Medulla oblongata (tissue), 1 donor: ENCODE measurements at regions not wholly inside any gene's neighbourhood (a gene's known extent, or its start where the extent isn't known, plus 50 kb on each side); places are given as distances from the start of the nearest gene placed in this dataset.
A peak's percentile ranks its signal among the peaks of the same experiment; 100 is the strongest.

Experiments used
- DNase-seq: peaks from one replicate; pipeline ENCODE4 v3.0.0-alpha.2; 2015; ENCODE audit errors: extremely low spot score

GRCh38 chr7:131224996-131225395, 102.7 kb upstream of the MKLN1 start:
- no peak for DNase-seq

- peak; percentile 54 for DNase-seq
These were observed 101.8 kb upstream of the MKLN1 start for GRCh38 chr7:131225619-131226513.

GRCh38 chr7:131226514-131226865, 101.2 kb upstream of the MKLN1 start:
- no peak for DNase-seq

GRCh38 chr7:131231381-131232220, 96.1 kb upstream of the MKLN1 start:
- DNase-seq, result peak; percentile 65

- DNase-seq, result no peak
These were observed 94.9 kb upstream of the MKLN1 start for GRCh38 chr7:131232768-131233167.

GRCh38 chr7:131233193-131233592, 94.5 kb upstream of the MKLN1 start:
- no peak for DNase-seq

GRCh38 chr7:131234719-131235488, 92.8 kb upstream of the MKLN1 start:
- no peak for DNase-seq

- DNase-seq, result peak; percentile 50
These were observed 92.0 kb upstream of the MKLN1 start for GRCh38 chr7:131235489-131236317.

- no peak for DNase-seq
These were observed 91.4 kb upstream of the MKLN1 start for GRCh38 chr7:131236318-131236672.

GRCh38 chr7:131238347-131238931, 89.2 kb upstream of the MKLN1 start:
- no peak for DNase-seq

- DNase-seq, result no peak
These were observed 86.3 kb upstream of the MKLN1 start for GRCh38 chr7:131241386-131241785.

- no peak for DNase-seq
These were observed 85.5 kb upstream of the MKLN1 start for GRCh38 chr7:131242123-131242650.

- no peak for DNase-seq
These were observed 83.3 kb upstream of the MKLN1 start for GRCh38 chr7:131244259-131244852.

- DNase-seq, result peak; percentile 25
These were observed 78.7 kb upstream of the MKLN1 start for GRCh38 chr7:131249003-131249402.

GRCh38 chr7:131249483-131249882, 78.2 kb upstream of the MKLN1 start:
- DNase-seq, result no peak

GRCh38 chr7:131250331-131250730, 77.3 kb upstream of the MKLN1 start:
- DNase-seq, result no peak

- DNase-seq, result no peak
These were observed 76.3 kb upstream of the MKLN1 start for GRCh38 chr7:131251371-131251770.

- DNase-seq, result no peak
These were observed 74.7 kb upstream of the MKLN1 start for GRCh38 chr7:131252976-131253375.

- DNase-seq, result no peak
These were observed 73.5 kb upstream of the MKLN1 start for GRCh38 chr7:131254211-131254610.

GRCh38 chr7:131255242-131255641, 72.4 kb upstream of the MKLN1 start:
- DNase-seq, result no peak
